Fibroblast of mammary gland (primary cell): ENCODE measurements at regions not wholly inside any gene's neighbourhood (a gene's known extent, or its start where the extent isn't known, plus 50 kb on each side); places are given as distances from the start of the nearest gene placed in this dataset.

Experiments used
- DNase-seq: peaks from one replicate; pipeline ENCODE4 v3.0.0-alpha.2; 2010; ENCODE audit warnings: low read depth
- H3K4me3 ChIP-seq: 2 replicates; pipeline ENCODE4 v1.5.1; 2011; ENCODE audit warnings: low read depth, mild to moderate bottlenecking, low read length, moderate library complexity; ENCODE audit not compliant: control insufficient read depth
- CTCF ChIP-seq: conservative IDR thresholded peaks from 2 replicates; pipeline ENCODE4 v1.5.1; 2011; ENCODE audit warnings: low read depth, low read length, inconsistent platforms; ENCODE audit not compliant: control insufficient read depth, insufficient read depth

- no peak for DNase-seq
- TF ChIP-seq CTCF: no peak
- no peak overlapping the region for H3K4me3 ChIP-seq
Measured at GRCh38 chr10:92789067-92789466, 59.3 kb upstream of the EXOC6 start.

GRCh38 chr10:92789786-92790185 lies 58.5 kb upstream of the EXOC6 start:
- no peak overlapping the region for H3K4me3 ChIP-seq
- no peak for DNase-seq
- TF ChIP-seq CTCF: no peak

GRCh38 chr10:92790440-92790839 lies 57.9 kb upstream of the EXOC6 start:
- H3K4me3 ChIP-seq: no peak overlapping the region
- TF ChIP-seq CTCF: no peak
- DNase-seq: no peak

GRCh38 chr10:92792661-92793060 lies 55.7 kb upstream of the EXOC6 start:
- no peak overlapping the region for H3K4me3 ChIP-seq
- no peak for TF ChIP-seq CTCF
- no peak for DNase-seq
